K562 (cell line): ENCODE measurements at regions not wholly inside any gene's neighbourhood (a gene's known extent, or its start where the extent isn't known, plus 50 kb on each side); places are given as distances from the start of the nearest gene placed in this dataset.
A peak's percentile ranks its signal among the peaks of the same experiment; 100 is the strongest.

ENCODE experiments used
- ATAC-seq: fragments of 200-7000 bp; cut with Tn5 transposase; 3 replicates; pipeline ENCODE4 v1.9.1; 2020; ENCODE audit warnings: moderate library complexity
- BruUV-seq: library from RNA; stranded (reverse); fragments of 400-500 nt; replicated peaks from 2 replicates; lab custom pipeline; 2021; lab: Mats Ljungman, UMichigan
- CTCF ChIA-PET: fragments of 300-600 bp; formaldehyde crosslinking; extraction: SDS; loops from one replicate; lab custom pipeline; 2021; ENCODE audit warnings: low intra/inter-chr PET ratio; lab: Yijun Ruan, JAX
- POLR2A ChIA-PET: fragments of 300-600, 350-650 bp; sonication (Branson Sonifier 250); formaldehyde crosslinking; extraction: SDS; loops from one replicate; lab custom pipeline; 2021; ENCODE audit warnings: antibody characterized with exemption, inconsistent platforms; lab: Yijun Ruan, JAX
- DNase-seq, 4 experiments: peaks; one replicate each; pipeline versions ENCODE4 v3.0.0 to v3.0.0-alpha.2; 2011 to 2018; ENCODE audit warnings: low spot score in 3 of 4, mixed read lengths in 3 of 4; ENCODE audit errors: extremely low read depth in 1 of 4
- FAIRE-seq: peaks from 2 replicates; lab custom pipeline; 2011; peaks lifted over from hg19 to GRCh38; lab: Jason Lieb, UNC
- H2AFZ ChIP-seq: 2 replicates; pipeline ENCODE4 v1.6.0; 2011; ENCODE audit warnings: low read depth, low read length, control low read depth, inconsistent platforms
- H3K27ac ChIP-seq: fragments of 200-600 bp; 3 replicates; pipeline ENCODE4 v1.8.0; 2011; ENCODE audit warnings: low read depth, mild to moderate bottlenecking, control low read depth, inconsistent platforms, low read length, moderate library complexity, mixed read lengths; ENCODE audit errors: extremely low read depth
- H3K27me3 ChIP-seq, 2 experiments: fragments of 300-600 bp in 1 of 2; 2 replicates in 1 of 2; 3 replicates in 1 of 2; pipeline versions ENCODE4 v1.6.0 to v1.8.0; 2011; ENCODE audit warnings: inconsistent platforms in 2 of 2, low read length in 2 of 2, mild to moderate bottlenecking in 1 of 2, mixed read lengths in 1 of 2, moderate library complexity in 1 of 2; ENCODE audit not compliant: control insufficient read depth in 2 of 2, insufficient read depth in 2 of 2
- H3K36me3 ChIP-seq: fragments of 300-600 bp; 3 replicates; pipeline ENCODE4 v1.8.0; 2011; ENCODE audit warnings: mild to moderate bottlenecking, low read length, inconsistent platforms; ENCODE audit not compliant: control insufficient read depth, insufficient read depth
- H3K4me1 ChIP-seq, 2 experiments: fragments of 200-600 bp in 1 of 2; replicated peaks in 1 of 2; 2 replicates in 1 of 2; 3 replicates in 1 of 2; pipeline versions ENCODE4 v1.5.1 to v1.8.0; 2011; ENCODE audit warnings: inconsistent platforms in 2 of 2, low read length in 2 of 2, mild to moderate bottlenecking in 1 of 2, mixed read lengths in 1 of 2, moderate library complexity in 1 of 2; ENCODE audit not compliant: control insufficient read depth in 2 of 2, insufficient read depth in 2 of 2
- H3K4me2 ChIP-seq: 2 replicates; pipeline ENCODE4 v1.6.1; 2011; ENCODE audit warnings: low read length, control low read depth, inconsistent platforms, mixed read lengths; ENCODE audit not compliant: insufficient read depth
- H3K4me3 ChIP-seq: fragments of 200-600 bp; sonication (generic), shearing (Covaris generic); 2 replicates; pipeline ENCODE4 v1.5.1; 2016; ENCODE audit warnings: control low read depth, inconsistent platforms
- H3K79me2 ChIP-seq: fragments of 200-600 bp; 3 replicates; pipeline ENCODE4 v1.8.0; 2011; ENCODE audit warnings: low read length, inconsistent platforms; ENCODE audit not compliant: control insufficient read depth, insufficient read depth
- H3K9ac ChIP-seq, 2 experiments: 2 replicates each; pipeline versions ENCODE4 v1.6.0 to v1.6.1; 2011; ENCODE audit warnings: low read depth in 2 of 2, low read length in 2 of 2, control low read depth in 1 of 2, inconsistent platforms in 1 of 2, mild to moderate bottlenecking in 1 of 2, mixed read lengths in 1 of 2; ENCODE audit not compliant: insufficient read depth in 1 of 2
- H3K9me1 ChIP-seq: one replicate; pipeline ENCODE4 v1.6.0; 2011; ENCODE audit warnings: inconsistent platforms, mild to moderate bottlenecking, low read length, moderate library complexity; ENCODE audit not compliant: control insufficient read depth, insufficient read depth
- H3K9me3 ChIP-seq: replicated peaks from 2 replicates; pipeline ENCODE4 v1.5.1; 2011; ENCODE audit warnings: low read depth, low read length, inconsistent platforms; ENCODE audit not compliant: control insufficient read depth, insufficient read depth
- H4K20me1 ChIP-seq: replicated peaks from 2 replicates; pipeline ENCODE4 v1.6.1; 2011; ENCODE audit warnings: low read length, inconsistent platforms, mixed read lengths; ENCODE audit not compliant: control insufficient read depth, insufficient read depth
- C11orf30 ChIP-seq: fragments of 450-650 bp; IDR thresholded peaks from 2 replicates; pipeline ENCODE4 v1.6.1; 2016; ENCODE audit warnings: low read depth, mild to moderate bottlenecking
- GTF2F1 ChIP-seq: IDR thresholded peaks from 2 replicates; pipeline ENCODE4 v1.6.1; 2011; ENCODE audit warnings: low read depth, low read length, improper control_type of control experiment
- MAFF ChIP-seq: IDR thresholded peaks from 2 replicates; pipeline ENCODE4 v1.6.1; 2012; ENCODE audit warnings: low read length, improper control_type of control experiment
- MAFG ChIP-seq: fragments of 450-650 bp; conservative IDR thresholded peaks from 2 replicates; pipeline ENCODE4 v1.6.1; 2016; ENCODE audit warnings: missing genetic modification characterization, missing compliant biosample characterization
- MCM3 ChIP-seq: fragments of 450-650 bp; IDR thresholded peaks from 2 replicates; pipeline ENCODE4 v1.6.1; 2016
- SIN3A ChIP-seq, 2 experiments: fragments of 150-350 bp in 1 of 2; IDR thresholded peaks; 2 replicates each; pipeline ENCODE4 v1.6.1; 2011 to 2016; ENCODE audit warnings: borderline replicate concordance in 2 of 2, low read depth in 2 of 2, low read length in 2 of 2, mild to moderate bottlenecking in 2 of 2, moderate library complexity in 2 of 2; ENCODE audit not compliant: control insufficient read depth in 1 of 2
- ZNF134 ChIP-seq: fragments of 250-450 bp; sonication (Bioruptor Pico); conservative IDR thresholded peaks from 2 replicates; pipeline ENCODE4 v1.4.0; 2020
- ZNF174 ChIP-seq: fragments of 250-450 bp; sonication (Bioruptor Pico); IDR thresholded peaks from 2 replicates; pipeline ENCODE4 v1.4.0; 2020; ENCODE audit warnings: mild to moderate bottlenecking
- ZNF316 ChIP-seq: fragments of 450-650 bp; IDR thresholded peaks from 2 replicates; pipeline ENCODE4 v1.6.1; 2016
- ZNF589 ChIP-seq: fragments of 200-800 bp; sonication (Bioruptor generic); IDR thresholded peaks from 2 replicates; pipeline ENCODE4 v1.6.1; 2016; ENCODE audit warnings: low read depth, missing genetic modification characterization, missing compliant biosample characterization
- WGBS: fragments of 100-300 bp; shearing (Covaris generic); methylation state at CpG from one replicate; pipeline ENCODE4 v1.1.6; 2016; ENCODE audit warnings: low coverage, mixed read lengths; ENCODE audit not compliant: insufficient coverage; ENCODE audit errors: missing lambda C conversion rate; 5-methylcytosine and 5-hydroxymethylcytosine counted together
- in situ Hi-C: fragments of 300-500 bp; cut with MboI; formaldehyde crosslinking; loops from 4 replicates; pipeline ENCODE4 v1.15.0; 2018; ENCODE audit warnings: inconsistent platforms, mixed read lengths
- intact Hi-C: fragments of 100-400 bp; cut with micrococcal nuclease; formaldehyde crosslinking; loops from 2 replicates; pipeline ENCODE4 v1.14.2; 2022

DNA sequence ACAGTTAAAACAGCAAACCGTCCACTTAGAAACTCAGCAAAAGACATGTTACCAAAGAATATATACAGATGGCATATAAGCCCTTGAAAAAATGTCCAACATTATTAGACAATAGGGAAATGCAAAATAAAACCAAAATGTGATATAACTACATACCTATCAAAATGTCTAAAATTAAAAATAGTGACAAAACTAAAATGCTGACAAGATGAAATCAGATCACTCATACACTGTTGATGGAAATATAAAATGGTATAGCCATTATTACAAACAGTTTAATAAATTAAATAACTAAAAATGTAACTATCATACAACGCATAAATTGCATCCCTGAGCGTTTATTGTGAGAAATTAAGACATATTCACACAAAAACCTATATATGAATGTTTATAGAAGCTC, 939.7 kb upstream of the ZWINT start:
- Histone ChIP-seq H4K20me1 (no peaks in the 10 kb centered on the region), H2AFZ (no peak overlapping the region), H3K4me2 (no peak overlapping the region), H3K9me1 (no peaks in the 10 kb centered on the region), H3K79me2 (no peaks in the 10 kb centered on the region), H3K36me3 (no peaks in the 10 kb centered on the region), H3K4me1 (no peaks in the 10 kb centered on the region), H3K9ac (no peak overlapping the region), H3K4me3 (no peak overlapping the region), H3K27ac (no peak overlapping the region), H3K27me3 (no peaks in the 10 kb centered on the region), H3K9me3 (no peaks in the 10 kb centered on the region)
- DNase-seq (no peak), ATAC-seq (no peak), FAIRE-seq (no peak)
- intact Hi-C loops (no loop called here), in situ Hi-C loops (no loop called here)
- ChIA-PET CTCF (no interaction called here), POLR2A (no interaction called here)
- no peak for TF ChIP-seq GTF2F1
- TF ChIP-seq MCM3 = no peak
- peak; percentile 70; the same call in 1 of the 2 replicates for TF ChIP-seq ZNF316
- TF ChIP-seq C11orf30 = peak; percentile 43
- peak; percentile 9; the same call in 1 of the 2 replicates for TF ChIP-seq MAFF
- 0 out of 2 replicates have a peak, but pooled peaks have one; percentile 5 for TF ChIP-seq MAFG (tag)
- BruUV-seq = no TSS peak
- 3% methylated on average over 3 of the region's 3 CpGs for WGBS

DNA sequence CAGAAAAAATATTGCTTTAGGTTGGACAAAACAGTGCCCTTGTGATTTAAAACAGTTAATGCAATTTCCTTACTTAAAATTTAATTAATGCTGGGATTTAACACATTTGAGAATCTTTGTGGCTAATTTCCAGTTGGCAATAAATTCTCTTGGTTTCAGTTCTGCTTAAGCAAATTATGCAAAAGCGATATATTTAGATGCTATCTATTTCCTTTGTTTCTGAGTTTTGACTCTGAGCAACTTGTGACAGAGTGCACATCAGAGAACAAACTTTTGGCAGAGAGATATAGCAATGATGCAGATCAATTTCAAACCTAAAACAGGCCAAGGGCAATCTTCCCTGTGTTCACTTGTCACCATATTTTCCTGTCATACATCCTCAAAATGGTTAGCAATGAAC, 933.6 kb upstream of the ZWINT start:
- intact Hi-C loops = no loop called here
- no peaks in the 10 kb centered on the region for H3K9me3 ChIP-seq
- no peaks in the 10 kb centered on the region for H4K20me1 ChIP-seq
- ChIA-PET CTCF (no interaction called here), POLR2A (no interaction called here)
- no peak overlapping the region for H3K9ac ChIP-seq
- in situ Hi-C loops = no loop called here
- no peaks in the 10 kb centered on the region for H3K4me1 ChIP-seq
- no peak overlapping the region for H3K27ac ChIP-seq
- DNase-seq (no peak), ATAC-seq (no peak), FAIRE-seq (no peak)
- H3K36me3 ChIP-seq = no peaks in the 10 kb centered on the region
- no peak overlapping the region for H3K4me2 ChIP-seq
- H3K79me2 ChIP-seq = no peaks in the 10 kb centered on the region
- no peaks in the 10 kb centered on the region for H3K27me3 ChIP-seq
- H3K9me1 ChIP-seq = no peaks in the 10 kb centered on the region
- no TSS peak for BruUV-seq
- no peak overlapping the region for H3K4me3 ChIP-seq
- 0% methylated on average over 1 of the region's 1 CpG for WGBS
- no peak for TF ChIP-seq ZNF589
- no peak for TF ChIP-seq ZNF174 (CRISPR knock-in tag)
- TF ChIP-seq ZNF134 = no peak
- TF ChIP-seq SIN3A (IDR thresholded peaks at IDR 0.05; ENCODE audit: borderline replicate concordance in 2 of 2, control insufficient read depth in 1 of 2, low read depth in 2 of 2, low read length in 2 of 2) = no peak
- H2AFZ ChIP-seq = no peak overlapping the region
